ENCODE measurements at regions not wholly inside any gene's neighbourhood (a gene's known extent, or its start where the extent isn't known, plus 50 kb on each side); places are given as distances from the start of the nearest gene placed in this dataset.

DNA sequence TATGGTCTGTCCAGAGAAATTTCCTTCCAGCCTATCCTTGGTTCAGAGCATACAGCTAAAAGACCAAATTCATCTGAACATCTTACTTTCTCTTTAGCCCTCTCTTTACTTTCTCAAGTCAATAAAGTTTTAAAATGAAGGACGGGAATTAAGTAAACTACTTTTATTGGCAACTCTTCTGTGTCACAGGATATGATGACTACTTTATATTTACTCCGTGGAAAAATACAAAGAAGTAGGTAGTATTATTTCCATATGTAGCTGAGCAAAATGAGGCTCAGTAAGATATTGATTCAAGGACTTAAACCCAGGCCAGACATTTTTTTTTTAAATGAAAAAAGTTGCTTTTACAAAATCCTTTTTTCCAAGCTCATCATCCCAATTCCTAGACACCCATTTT is 151.2 kb upstream of the DPYD start:
- DNase-seq (ENCODE audit: low read depth), result no peak

DNA sequence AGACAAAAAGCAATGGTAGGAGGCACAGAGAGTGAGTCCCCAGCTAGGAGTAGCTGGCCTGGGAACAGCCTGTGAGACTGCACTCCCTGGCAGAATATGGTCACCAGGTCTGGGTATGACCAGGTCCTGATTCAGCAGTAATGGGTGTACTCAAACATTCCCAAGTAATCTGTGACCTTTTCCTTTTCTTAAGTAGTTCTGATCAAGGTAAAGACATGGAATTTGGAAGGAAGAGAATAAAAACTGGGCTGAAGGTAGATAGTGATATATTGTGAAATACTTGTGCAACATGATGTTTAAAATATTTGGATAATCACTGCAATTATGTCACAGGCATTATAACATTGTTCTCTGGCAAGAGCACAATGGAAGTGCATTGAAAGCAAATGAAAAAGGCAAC is 147.2 kb upstream of the DPYD start:
- no peak for DNase-seq (ENCODE audit: low read depth)

DNA sequence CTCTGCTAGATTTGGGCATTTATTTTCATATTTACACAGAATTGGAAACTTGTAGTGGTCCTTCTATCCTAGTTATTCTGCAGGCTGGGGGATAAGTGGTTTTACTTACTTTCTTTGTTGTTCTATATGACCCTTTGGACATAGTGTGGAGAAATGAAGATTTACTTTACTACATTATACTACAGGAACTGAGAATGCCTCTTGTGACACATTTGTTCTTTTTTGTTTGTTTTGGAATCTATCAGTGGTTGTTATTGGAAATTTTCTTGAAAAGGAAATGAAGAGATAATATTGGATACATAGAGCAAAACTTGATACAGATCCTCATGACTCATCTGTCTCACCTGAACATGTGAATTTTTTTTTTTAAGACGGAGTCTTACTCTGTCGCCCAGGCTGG is 146.1 kb upstream of the DPYD start:
- DNase-seq (ENCODE audit: low read depth), result no peak

DNA sequence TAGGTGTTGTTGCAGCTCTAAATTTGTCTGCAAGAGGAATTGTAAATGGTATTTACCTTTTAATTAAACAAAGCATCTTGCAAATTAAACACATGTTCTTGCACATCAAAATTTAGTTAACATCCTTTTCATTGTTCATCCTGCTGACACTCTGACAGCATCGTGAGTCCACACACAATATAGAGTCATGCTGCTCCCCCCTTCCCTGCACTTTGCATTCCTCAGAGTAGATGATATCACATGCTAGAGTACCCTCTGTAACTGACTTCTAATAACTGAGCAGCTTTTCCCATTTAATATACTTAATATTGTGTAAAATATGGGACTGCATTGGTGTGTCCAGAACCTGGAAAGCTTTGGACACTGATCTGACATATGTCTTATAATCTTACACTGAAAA is 138.8 kb upstream of the DPYD start:
- no peak for DNase-seq (ENCODE audit: low read depth)

DNA sequence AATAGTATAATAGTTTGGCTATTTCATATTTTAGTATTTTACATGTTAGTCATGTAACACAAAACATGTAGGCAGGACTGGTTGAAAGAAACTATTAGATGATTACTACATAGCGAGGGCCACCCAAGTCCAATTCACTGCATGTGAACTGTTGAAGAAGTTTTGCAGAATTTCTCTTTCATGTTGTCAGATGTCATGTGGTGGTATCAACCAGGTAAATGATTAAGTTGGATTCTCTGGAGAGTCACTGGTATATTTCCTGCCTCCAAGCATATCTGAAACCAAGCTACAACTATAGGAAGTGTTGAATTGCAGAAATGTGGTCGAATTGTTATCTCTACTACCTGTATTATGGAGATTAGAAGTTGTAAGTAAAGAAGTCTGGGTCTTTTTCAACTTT is 137.8 kb upstream of the DPYD start:
- DNase-seq (ENCODE audit: low read depth), result no peak

DNA sequence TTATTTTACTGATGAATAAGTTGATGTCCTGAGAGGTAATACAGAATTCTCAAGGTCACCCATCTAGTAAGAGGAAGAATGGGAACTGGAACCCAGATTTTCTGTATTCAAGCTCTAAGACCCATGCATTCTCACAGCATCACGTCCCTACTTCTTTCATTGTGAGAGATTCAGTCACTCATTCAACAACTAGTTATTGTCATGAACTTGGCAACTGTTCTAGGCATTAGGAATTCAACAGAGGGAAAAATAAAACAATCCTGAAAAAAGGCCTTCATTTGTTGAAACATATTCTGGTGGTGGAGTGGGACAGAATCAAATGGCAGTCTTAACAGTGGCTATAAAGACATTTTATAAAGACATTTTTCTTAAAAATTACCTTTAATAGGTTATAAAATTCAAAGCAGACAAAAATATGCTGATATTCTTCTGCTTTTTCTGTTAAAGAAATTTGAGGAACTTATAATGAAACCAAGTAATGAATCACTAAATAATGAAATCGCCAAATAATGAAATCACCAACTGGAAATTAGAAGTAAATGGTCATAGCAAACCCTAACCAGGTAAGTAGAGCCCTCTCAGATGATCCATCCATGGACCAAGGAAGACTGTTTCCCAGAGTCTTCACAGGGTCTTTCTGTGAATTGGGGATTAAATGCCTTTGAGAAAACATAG is 136.5 kb upstream of the DPYD start:
- DNase-seq (ENCODE audit: low read depth), result no peak

DNA sequence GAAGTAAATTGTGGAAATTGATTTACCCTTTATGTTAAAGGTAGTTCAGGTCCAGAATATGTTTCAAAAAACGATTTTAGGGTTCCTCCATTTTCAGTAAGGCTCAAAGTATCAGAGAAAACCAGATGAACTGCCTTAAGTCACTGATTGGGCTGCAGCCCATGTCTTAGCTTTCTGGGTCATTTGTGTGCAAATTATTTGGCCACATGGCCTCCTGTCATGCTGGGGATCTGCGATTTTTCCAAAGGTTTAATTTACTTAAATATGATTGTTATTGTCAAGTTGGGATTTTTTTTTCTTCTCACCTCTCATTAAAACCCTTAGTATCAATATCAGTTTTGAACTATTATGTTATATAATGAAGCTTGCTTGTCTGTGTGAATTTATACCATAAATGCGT is 135.9 kb upstream of the DPYD start:
- DNase-seq (ENCODE audit: low read depth), result no peak

DNA sequence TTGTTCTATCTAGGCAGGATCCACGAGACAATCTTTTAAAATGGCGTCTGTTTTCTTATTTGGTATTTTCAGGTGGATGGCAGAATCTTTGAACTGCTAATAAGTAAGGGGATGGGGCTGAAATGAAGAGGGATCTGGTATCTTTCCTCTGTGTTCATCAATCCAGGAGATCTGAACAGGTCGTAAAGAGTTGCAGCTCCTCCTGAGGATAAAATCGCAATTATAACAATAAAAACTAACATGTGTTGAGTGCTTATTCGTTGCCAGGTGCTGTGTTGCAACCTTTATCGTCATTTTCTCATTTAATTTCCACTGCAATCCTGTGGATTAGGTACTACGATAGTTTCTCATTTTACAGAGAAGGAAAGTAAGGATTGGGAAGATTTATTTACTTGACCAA is 134.6 kb upstream of the DPYD start:
- no peak for DNase-seq (ENCODE audit: low read depth)

DNA sequence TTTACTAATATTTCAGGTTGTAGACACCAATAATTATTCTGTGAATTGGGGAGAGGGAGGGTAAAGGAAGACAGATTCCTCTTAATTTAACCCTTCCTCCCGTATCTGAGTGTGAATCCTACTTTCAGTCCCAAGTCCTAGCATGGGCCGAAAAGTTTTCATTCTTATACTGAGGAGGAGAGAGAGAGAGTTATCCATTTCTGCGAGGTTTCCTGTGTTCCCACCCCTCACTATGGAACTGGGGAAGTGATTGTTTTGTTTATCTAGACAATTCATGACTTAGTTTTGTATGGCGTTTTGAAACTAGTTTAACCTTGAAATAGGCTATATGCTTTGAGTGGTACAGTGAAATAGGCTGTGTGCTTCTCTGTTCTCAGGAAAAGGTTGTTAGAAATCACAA is 134.0 kb upstream of the DPYD start:
- DNase-seq (ENCODE audit: low read depth), result no peak

DNA sequence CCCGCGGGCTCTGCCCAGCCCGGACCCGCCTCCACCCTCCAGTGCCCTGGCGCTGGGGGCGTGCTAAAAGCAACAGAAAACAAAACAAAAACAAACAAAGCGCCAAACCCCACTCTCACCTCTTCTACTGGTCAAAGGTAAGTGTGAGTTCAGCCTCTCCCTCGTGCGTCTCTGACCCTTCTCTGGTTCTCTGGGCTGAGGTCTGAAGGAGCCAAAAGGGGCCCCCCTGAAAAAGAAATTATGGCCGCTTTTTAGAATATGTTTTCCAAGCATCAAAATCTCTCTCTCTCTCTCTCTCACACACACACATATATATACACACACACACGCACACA is 133.5 kb upstream of the DPYD start:
- DNase-seq (ENCODE audit: low read depth), result no peak

DNA sequence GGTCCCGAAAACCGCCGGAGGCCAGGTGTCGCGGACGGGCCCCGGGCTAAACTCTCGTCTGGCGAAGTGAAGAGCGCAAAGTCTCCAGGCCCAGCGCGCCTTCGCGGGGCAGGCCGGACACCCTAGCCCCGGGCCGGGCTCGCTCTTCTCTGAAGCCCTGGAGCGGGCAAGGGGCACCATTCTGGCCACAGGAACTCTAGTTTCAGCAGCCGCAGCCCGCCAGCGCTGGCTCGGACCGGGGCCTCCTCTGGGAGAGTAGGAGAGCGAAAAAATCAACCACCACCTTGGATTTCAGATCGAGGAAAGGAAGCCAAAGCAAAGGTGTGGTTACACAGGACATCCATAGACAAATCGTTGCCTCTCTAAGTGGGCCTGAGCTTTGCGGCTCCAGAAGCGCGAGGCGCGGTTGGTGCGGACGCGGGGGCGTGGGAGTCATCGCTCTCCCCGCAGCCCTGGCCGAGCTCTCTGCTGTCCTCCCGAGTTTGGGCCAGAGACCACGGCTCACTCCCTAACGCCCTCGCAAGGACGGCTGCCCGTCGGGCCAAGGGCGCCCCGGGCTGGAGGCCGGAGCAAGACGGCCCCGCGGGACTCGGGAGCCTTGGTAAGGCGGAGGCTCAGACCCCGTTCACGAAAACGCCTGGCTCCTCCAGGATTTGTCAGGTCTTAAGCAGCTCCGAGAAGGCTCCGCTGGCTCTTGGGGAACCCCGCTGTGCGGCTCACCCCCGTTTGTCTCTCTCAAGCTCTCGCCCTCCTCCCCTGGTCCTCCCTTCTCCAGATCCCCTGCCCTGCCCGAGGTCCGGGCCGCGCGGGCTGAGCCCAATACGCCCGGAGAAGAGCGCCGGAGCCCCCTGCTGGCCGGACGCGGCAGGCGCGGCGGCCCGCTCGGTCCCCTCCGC is 132.9 kb upstream of the DPYD start:
- peak; percentile 44 for DNase-seq (ENCODE audit: low read depth)

DNA sequence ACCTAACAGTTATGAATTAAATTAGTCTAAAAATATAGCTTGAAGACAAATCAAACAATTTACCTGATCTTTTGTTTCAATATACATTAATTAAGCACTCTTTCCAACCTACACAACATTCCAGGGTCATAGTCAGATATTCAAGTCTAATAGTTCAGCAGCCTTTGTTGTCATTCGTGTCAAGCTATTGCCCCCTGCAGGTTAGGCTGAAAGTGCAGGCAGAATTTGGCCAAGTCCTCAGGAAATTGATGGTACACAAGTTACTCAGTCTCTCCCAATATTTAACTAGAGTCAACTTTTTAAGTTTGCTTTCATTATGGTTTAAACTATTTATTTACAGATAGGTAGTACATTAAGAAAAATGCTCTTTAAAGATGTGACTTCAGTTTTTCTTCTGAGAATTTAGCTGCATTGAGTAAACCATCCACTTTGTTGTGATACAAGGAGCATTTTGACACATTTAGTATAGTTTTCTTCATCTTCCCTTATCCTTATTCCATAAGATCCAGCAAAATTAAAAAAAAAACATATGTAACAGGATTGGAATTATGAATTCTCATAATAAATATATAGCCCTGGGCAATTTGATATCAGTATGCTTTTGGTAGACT is 130.3 kb upstream of the DPYD start:
- peak; percentile 52 for DNase-seq (ENCODE audit: low read depth)

DNA sequence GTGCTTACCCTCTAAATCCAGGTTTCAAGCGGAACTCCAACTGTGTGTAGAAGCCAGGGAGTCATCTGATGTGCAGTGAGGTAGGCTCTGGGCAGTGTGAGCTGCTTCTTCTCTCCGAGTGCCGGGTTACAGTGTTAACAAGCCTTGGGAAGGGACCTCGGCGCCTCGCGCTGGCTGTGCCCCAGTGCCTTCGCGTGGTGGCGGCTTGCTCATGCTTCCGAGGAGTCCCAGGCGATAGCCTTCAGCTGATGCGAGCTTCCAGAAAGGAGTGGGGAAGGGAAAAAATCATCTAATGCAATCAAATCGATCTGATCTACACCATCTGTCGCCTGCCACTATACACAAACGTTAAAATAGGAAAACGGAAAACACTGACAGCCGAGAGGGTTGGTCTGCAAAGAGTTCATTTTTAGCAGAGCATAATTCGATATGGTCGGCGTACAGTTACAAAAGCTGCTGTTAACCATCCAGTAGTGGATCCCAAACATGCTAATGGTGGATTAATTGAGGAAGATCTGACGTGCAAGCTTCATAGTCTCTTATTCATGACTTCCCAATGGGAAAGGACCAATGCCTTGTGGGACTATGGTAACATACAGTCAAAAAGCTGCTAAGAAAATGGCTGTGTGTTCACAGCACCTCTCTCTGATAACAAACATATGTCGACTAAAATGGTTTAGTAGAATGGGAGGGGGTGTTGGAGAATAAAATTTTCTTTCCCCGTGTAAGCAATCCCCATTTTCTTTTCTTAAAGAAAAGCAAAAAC is 128.7 kb upstream of the DPYD start:
- DNase-seq (ENCODE audit: low read depth), result no peak

DNA sequence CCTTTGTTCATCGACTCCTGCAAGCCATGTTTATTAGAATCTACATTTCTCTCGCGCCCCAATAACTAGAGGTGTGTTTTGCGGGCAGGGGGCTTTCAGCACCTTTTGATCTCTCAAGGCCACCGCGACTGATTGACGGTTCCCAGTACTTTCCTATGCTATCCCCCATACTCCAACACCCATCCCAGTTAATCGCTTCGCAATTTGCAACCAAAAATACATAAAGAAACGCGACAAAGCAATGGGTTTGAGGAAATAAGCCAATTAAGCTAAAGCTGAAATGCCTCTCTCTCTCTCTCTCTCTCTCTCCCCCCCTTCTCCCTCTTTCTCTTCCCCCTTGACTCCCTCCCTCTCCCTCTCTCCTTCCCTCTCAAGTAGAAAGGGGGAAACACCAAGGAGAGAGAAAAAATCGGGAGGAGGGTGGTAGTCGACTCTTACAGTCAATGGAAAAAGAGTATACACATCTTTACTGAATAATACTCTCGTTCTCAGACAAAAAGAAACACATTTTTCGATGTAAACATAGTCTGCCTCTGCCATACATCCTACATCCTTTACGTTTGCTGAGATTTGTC is 128.0 kb upstream of the DPYD start:
- no peak for DNase-seq (ENCODE audit: low read depth)

DNA sequence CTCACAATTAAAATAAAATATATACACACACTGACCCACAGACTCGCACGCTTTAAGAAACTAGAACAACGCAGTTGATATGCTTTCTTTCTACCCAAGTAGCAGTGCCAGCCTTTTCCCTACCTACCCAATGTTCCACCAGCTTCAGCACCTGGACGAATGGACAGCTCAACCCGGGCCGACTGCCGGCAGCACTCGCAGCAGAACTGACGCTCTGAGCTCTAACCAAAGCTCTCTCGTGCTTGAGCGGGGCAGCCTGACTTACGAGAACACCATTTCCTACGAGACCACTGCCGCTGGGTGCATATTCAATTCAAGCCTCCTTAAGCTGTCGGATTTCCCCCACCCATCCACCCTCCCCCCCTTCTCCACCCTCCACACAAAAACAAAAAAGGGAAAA is 127.4 kb upstream of the DPYD start:
- peak; percentile 60 for DNase-seq (ENCODE audit: low read depth)

DNA sequence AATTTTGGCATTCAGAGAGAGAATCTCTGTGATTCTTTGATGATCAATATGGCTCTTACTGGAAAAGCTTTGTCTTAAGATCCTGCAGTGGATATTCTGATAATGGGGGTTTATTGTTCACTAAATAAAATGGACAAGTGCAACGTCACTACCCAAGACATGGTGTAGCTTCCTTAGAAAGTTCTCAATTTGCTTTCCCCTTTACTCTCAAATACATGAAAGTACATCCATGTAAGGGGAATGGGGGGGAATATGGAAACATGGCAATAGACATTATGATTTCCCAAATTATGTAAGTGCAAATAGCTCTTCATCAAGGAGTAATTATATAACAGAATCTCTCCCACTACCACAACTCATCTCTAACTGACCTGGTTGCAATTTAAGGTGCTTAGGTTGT is 126.3 kb upstream of the DPYD start:
- no peak for DNase-seq (ENCODE audit: low read depth)

DNA sequence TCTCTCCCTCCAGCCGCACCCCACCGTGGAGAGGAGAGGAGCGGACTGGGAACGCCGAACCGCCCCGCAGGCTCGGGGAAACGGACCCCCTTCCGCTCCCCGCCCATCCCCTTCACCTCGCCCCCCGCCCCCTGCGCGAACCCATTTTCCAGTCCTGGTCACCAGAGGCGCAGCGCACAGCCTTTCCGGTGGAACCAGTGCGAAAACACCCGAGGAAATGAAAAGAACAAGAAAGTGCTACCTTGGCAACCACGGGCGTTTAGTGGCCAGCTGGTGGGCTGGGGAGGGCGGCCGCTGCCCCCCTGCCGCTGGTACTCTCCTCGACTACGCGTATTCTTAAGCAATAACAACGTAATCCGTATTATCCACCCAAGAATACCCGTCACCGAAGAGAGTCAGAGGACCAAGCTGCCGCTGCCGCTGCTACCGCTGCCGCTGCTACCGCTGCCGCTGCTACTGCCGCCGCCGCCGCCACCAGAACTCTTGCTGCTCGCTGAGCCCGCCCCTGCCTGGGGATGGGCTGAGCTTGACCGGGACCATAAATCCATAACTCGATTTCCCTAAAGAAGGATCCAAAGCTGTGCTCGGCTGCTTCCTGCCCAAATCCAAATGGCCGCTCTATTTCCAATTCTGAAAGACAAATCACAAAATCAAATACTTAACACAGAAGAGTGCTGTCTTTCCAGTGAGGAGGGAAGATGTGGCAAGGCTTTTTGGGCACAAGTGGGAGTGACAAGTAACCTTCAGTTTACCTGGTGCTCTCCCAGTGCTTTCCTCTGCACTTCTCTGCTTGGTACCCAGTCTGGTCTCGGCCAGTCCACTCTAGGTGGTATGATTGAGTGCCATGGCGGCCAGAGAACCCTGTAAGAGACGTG is 125.2 kb upstream of the DPYD start:
- no peak for DNase-seq (ENCODE audit: low read depth)

DNA sequence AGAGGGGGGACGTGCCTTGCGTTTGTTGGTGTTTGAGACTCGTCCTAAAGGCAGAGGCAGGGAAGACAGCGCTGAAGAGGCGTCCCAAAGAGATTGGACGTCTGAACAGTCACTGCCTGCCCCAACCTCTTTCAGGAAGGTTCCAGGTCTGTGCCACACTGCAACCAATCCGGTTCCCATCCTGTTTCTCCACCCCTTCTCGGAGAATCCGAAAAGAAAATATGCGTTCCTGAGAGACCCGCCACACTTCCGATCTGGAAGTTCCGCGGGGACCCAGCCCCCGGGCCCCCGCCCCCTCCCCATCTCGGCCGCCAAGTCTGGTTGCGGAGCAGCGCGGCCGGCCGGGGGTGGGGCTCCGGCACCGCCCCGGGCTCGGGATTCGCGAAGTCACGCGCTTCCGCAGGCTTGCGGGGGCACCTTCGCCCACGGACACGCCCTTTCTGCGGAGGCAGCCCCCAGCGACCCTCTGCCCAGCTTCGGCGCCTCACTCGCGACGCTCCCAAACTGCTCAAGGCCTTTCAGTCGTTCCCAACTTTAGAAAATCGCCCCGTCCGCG is 124.5 kb upstream of the DPYD start:
- DNase-seq (ENCODE audit: low read depth), result no peak

DNA sequence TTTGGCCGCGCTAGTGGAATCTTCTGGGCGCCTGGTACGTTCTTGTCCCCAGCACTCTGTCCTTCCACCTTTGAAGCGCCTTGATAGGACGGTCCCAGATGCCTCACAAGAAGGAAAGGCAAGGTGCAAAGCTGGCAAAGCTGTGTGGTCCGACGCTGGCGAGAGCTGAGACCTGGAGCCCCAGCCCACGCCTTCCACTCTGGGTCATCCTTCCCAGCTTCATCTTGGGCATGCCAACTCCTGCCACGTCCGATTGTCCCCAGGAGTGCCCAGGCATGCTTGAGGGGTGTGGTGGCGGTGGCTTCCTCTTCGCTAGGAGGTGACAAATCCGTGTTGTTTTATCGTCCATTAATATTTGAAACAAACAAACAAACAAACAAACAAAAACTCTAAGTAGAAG is 123.9 kb upstream of the DPYD start:
- no peak for DNase-seq (ENCODE audit: low read depth)

DNA sequence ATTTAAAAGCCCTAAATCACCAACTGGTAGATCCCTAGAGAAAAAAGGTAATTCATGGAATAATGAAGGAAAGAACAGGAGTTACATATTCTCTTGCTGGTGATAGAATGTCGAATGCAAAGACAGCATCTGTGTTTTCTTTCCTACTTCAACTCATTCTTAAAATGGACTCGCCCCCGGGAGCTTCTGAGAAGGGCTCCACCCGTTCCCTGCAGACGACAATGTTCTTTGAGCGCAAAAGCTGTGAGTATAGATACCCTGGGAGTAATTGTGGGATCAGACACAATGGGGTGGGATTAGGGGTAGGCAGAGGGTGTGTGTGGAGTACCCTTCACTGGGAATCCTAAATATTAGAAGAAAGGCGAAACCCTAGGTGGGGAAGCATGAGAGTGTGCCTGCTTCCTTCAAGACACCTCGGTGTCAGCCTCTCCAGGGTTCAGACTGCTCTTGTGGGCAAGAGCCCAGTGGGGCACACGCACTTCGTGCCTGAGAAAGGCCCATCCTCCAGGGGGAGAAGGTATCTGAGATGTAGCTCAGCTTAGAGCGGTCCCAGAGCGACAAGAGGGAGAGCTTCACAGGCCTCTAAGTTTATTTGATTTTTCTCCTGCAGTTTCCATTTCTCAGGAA is 123.3 kb upstream of the DPYD start:
- DNase-seq (ENCODE audit: low read depth), result no peak

DNA sequence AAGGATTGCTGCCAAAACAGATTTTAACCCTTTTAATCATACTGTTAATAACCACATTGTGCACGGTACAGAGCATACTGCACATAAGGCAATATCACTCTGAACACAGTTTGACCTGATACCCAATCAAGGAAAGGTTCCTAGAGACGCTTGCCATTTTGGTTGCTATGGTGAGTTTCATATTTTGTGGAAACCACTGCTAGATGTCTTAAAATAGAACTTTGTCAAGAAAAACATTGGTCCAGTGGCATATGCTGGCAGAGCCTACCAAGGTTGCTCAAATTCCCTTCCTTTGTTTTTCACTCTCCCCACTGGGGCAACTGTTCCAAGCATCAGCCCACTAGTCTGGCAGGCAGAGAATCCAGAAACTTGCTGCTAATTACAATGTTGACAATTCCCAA is 114.8 kb upstream of the DPYD start:
- DNase-seq (ENCODE audit: low read depth), result no peak
